Activated CD4-positive, alpha-beta T cell treated with anti-CD3 and anti-CD28 coated beads, Interleukin-2, amount 50 U/mL, for 48 hours (primary cell): ENCODE measurements at regions not wholly inside any gene's neighbourhood (a gene's known extent, or its start where the extent isn't known, plus 50 kb on each side); places are given as distances from the start of the nearest gene placed in this dataset.
"Not testable (repeated sequence)": the region's sequence is repeated elsewhere in the genome, so short reads cannot be mapped to it uniquely, and the experiment has no call there.

Source experiments
- DNase-seq, 2 experiments: peaks; one replicate each; pipeline ENCODE4 v3.0.0-alpha.2; 2020

DNA sequence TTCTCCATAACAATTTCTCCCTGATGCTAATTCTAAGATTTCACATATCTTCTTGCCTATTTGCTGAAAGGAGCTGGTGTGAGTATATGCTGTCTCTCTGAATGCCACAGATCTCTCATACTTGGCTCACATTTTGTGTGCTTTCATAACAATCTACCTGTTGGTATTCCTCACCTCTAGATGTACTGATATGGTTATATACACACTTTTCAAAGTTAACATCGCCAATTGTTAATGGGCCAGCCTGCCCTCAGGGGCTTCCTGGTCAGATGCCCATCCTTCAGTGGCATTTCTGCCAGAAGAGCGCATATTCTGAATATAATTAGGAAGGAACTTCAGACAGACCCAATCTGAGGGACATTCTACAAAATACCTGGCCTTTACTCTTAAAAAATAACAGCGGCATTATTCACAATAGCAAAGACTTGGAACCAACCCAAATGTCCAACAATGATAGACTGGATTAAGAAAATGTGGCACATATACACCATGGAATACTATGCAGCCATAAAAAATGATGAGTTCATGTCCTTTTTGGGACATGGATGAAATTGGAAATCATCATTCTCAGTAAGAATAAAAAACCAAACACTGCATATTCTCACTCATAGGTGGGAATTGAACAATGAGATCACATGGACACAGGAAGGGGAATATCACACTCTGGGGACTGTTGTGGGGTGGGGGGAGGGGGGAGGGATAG, 123.9 kb upstream of the FAT1 start:
- not testable (repeated sequence) for DNase-seq

DNA sequence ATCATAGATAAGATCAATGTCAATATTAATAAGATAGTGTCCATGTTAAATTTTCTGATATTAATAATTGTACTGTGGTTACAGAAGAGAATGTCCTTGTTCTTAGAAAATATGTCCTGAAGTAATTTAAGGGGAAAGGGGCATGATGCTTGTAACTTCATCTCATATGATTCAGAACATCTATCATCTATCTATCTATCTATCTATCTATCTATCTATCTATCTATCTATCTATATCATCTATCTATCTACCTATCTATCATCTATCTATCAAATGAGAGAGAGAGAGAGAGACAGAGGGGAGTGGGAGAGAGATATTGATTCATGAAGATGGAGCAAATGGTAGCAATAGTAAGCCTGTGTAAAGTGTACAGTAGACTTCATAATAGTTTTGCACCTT, 124.8 kb upstream of the FAT1 start:
- DNase-seq, result no peak

DNA sequence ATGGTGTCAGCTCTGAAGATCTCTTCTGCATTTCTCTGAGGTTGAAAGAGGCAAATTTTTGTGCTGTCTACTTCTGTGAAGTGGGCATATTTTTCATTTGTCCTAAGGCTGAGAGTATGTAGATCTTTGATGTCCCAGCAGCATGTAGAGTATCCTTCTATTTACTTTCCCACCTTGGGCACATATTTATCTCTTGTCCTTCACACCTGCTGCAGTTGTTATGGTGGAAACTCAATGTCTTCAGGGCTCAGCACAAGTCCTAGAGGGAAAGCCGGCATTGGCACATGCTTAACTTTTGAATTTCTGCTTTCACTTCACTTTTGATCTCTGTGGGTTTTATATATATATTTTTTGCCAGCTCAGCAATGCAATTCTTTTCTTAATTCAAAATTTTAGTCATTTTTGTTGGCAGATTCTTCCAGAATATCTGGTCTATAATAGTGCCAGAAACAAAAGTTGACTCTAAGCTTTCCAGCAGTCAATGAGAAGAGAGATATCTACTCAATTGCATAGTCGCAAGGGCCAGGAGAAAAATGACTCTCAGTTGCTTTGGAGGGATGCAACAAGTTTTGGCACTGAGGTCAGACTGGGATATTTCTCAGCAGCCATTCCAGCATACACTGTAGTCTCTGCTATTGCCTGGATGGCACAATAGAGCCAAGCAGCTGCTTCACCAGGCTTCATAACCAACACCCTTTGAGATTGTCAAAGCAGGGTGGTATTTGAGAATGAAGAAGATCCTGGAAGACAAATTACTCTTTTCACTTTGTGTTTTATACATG, 127.8 kb upstream of the FAT1 start:
- no peak for DNase-seq

DNA sequence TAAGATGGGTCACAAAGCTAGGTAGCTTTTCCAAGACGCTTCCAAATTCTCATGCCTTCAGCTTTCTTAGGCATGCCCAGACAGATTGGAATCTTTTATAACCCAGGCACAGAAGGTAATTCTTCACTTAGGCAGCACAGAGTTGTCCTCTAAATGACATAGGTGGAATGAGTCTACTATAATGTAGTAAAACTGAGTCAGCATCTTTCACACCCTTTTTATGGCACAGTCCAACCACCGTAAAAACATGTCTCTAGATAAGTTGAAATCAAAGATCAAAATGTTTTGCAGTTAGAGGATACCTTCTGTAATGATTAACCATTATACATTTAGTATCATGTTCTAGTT, 128.4 kb upstream of the FAT1 start:
- DNase-seq, result no peak

DNA sequence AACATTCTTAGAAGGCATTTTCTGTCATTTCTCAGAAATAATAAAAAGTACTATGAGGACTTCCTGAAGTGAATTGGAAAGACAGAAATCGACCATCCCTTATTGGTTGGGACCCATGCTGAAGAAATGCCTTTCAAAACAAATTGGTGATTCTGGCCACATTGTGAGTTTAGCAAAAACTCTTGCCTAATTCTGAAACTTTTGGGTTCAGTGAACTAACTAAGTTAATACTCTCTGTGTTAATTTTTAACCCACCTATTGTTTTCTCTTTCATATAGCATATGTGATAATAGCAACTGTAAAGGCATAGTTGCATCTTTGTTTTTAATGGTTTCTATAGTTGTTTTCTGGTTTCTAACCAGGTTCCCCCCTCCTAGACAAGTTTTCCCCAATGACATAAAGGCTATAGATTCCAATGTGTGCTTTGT, 129.3 kb upstream of the FAT1 start:
- no peak for DNase-seq

DNA sequence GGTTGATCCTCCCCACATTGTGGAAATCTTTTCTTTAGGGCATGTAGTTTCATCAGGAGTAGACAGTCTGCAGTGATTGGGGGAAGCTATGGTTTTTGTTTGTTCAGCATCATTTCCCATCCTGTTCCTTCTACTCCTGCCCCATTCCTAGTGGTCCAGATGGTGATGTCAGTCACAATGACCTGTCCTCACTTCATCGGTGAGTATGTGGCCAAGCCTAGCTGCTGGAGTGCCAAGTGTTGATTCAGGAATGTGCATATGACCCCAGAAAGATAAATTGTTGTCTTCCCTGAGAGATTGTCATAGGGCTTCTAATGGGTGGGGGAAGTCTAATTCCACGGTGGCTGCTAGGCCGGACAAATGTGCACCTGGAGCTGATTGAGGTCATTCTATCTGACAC, 130.6 kb upstream of the FAT1 start:
- DNase-seq, result no peak

DNA sequence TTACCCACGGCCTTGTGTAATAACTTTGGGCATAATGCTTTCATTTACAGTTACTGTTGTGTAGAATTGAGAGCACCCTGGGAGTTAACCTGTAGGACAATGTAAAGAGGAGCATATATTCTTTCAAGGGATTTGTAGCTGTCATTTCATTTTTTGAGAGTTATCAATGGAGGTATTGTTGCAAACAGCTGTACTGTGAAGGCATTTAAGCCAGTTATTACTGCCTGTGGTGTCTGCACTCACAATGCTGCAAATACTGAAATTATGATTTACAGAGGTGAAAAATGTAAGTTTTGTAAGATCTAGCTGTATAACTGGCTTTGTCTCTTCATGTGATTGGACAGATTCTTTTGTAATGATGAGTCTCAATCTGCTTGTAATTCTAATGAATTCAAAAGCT, 131.5 kb upstream of the FAT1 start:
- DNase-seq, result no peak

DNA sequence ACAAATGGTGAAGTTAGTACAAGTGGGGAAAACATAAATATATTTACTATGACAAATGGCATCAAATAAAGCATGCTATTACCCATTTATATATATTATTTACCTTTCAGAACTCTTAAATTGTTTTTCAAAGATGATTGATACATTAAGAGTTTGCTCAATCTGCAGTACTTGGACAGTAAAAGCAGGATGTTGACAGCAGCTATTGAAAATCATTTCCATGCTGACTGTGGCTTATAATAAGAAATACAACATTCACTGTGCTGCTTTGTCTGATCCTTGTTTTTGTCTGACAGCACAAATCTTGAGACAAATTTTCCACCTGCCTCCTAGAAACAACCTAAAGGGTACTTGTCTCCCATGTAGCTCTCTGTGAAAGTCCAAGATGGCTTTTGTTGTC, 134.1 kb upstream of the FAT1 start:
- DNase-seq, result no peak

DNA sequence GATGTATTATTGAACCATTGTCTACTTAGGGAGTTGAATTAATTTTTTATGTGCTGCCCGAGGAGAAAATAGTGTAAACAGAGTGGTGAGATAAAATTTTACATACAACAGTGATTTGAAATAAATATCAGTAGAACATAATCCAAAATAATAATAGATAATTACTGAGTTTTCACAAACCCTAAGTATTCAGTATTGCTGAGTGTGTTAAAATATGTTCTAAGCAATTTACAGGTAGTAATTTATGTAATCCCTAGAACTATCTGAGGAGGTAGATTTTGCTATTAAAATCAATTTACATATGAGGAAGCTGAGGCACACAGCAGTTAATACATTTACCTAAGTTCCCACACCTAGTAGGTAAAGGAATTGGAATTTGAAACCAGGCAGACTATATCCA, 134.7 kb upstream of the FAT1 start:
- no peak for DNase-seq

DNA sequence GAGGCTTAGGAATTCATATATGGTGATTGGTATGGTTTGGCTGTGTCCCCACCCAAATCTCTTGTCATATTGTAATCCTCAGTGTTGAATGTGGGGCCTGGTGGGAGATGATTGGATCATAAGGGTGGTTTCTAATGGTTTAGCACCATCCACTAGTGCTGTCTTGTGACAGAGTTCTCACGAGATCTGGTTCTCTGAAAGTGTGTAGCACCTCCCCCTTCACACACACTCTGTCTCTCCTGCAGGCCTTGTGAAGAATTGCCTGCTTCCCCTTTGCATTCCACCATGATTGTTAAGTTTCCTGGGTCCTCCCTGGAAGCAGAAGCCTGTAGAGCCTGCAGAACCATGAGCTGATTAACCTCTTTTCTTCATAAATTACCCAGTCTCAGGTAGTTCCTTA, 135.8 kb upstream of the FAT1 start:
- no peak for DNase-seq

DNA sequence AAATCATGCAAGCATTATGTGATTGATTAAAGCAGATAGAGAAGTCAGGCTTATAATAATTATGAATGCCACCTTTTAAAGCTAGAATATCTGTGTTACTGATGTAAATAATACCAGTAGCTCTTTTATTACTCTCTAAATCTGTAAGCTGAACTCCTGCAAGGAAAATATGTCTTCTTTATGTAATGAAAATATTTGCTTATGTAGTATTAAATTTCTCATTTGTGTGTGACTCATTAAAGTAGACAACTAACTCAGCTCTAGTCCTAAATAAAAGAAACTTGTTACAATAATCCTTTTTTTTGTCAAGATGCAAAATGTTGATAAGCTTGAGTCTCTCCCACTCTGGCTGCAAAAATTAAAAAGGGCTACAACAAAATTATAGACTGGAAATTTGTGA, 137.7 kb upstream of the FAT1 start:
- DNase-seq, result no peak

DNA sequence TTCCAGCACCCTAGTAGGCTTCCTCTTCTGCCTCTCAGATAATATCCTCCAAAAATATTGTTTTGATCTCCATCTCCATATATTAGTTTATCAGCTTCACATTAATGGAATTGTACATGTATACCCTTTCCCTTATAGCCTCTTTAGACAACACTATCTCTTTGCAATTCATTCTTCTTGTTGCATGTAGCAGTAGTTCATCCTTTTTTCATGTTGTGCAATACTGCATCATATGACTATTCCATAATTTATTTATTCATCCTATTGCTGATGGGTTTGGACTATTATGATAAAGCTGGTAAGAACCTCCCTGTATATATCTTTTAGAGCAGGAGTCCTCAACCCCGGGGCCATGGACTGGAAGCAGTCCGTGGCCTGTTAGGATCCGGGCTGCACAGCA, 148.2 kb upstream of the FAT1 start:
- no peak for DNase-seq

DNA sequence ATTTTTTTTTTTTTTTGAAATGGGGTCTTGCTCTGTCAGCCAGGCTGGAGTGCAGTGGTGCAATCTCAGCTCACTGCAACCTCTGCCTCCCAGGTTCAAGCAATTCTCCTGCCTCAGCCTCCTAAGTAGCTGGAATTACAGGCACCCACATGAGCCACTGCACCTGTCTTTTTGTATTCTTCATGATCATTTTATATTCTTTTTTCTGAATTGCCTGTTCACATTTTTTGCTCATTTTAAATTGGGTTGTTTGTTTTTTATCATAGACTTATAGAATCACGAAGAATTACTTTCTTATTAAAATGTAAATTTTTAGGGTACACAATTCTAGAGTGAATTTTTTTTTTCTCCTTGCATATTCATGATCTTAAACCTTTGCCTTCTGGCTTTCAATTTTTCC, 149.4 kb upstream of the FAT1 start:
- not testable (repeated sequence) for DNase-seq

DNA sequence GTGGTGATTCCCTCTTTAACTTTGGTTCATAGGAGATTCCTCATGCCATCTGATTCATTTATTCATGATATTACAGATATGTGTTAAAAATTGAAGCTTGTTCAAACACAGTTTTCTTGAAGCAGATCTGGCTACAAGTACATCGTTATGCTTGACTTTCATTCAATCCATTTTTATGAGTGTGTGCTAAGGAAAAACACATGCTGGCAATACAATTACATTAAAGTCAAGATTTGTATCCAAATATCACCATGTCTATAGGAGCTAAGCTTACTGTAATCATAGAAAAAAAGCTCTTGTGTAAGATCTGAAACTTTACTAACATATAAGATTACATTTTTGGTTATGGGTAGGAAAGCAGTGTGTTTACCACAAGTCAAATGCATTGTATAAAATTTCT, 151.8 kb upstream of the FAT1 start:
- DNase-seq, result no peak

DNA sequence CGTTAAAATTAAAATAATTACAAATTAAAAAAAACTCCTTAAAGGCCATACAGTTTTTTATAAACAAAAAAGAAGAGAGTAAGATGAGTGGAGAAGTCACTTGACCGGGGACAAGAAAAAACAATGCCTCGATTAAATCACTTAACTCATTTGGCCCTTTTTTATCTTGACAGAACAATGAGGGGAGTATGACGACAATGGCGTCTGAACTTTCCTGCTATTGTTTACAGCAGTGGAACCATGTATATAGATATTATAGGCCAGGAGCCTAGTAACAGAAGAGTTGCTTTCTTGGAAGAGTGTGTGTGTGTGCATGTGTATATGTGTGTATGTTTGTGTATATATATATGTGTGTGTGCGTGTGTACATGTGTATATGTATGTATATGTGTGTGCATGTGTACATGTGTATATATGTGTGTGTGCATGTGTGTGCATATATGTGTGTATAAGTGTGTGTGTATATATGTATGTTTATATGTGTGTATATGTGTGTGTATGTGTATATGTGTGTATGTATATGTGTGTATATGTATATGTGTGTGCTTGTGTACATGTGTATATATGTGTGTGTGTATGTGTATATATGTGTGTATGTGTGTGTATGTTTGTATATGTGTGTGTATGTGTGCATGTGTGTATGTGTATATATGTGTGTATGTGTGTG, 153.4 kb upstream of the FAT1 start:
- no peak for DNase-seq

DNA sequence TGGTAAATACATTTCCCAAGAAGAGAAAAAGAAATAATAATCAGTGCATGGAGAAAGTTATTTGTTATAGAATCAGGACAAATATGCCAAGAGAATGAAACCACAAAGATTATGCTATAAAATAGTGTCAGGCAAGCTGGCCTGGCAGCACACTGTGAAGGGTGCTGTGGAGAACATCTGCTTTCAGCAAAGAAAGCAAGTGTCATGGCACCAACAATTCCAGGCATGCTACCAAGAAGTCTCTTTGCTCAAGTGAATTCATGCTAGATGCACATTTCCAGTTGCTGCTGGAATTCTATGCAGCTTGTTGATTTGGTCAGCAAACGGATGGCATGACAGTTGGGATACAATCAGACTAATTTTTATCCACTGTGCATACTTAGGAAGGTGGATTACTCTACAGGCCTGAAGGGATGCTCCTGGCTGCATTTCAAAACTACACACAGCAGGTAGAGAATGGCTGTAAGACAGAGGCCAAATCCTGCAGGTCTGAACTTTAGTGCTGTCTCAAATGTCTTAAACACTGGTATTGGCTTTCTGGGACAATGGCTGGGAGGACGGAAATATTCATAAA, 154.6 kb upstream of the FAT1 start:
- no peak for DNase-seq

DNA sequence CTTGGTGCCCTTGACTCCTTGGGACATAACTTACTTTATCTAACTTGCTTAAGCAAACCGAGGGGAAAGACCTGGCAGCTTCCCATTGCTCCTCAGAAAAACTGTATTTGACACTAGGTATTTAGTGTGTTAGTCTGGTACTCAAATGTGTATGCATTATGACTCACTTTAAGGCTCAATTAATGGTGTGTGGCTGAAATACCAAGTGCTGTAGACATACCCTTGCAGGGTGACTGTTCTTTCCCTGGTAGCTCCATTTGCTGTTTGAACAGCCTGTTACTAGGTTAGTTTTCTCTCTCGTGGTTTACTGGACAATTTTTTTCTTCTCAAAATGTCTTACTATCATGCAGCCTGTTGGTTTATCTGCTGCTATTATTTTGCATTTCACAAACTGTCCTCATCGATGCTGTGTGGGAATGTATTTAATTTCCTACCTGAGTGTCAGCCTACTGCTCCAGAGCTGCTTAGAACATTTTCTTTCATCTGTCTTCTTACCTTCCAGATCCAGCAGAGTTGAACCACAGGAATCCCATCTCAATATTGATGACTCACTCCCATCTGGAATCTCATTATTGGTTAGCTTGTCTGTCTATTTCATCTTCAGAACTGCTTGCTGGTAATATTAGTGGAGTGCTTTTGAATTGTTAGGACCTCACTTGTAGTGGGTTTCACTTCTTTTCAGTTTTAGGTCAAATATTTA, 158.0 kb upstream of the FAT1 start:
- no peak for DNase-seq

DNA sequence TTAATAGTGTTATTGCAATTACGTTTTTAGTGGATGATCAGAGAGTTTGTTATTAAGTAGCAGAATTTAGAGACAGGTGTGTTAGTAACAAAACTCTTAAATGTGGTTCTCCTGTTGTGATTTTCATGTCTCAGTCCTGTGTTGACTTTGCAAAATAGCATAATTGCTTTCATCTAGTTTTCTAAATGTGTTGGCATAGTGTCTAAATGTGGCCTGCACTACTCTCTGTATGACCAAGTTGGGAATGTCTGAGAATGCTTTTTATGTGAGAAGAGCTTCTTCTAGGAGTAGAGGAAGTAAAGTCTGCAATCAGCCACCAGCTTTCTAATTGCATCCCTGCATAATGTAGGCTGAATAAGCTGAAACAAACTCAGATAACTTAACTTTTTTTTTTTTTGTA, 158.6 kb upstream of the FAT1 start:
- DNase-seq, result no peak

DNA sequence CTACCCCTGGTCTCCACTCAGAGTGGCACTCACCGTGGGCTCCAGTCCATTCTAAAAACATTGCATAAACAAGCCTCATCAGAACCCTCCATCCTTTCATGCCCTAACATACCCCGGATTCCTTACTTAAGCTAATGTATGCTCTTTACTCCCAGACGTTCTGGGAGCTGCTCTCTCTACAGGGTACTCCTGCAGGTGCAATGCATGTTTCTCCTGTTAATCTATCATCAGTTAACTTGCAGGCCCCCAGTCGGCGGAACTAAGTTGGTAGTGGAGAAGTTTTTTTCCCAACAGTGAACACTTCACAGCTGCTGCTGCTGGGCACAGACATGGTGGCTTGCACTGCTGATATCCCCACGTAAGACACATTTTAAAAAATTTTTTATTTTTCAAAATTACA, 161.6 kb upstream of the FAT1 start:
- no peak for DNase-seq

DNA sequence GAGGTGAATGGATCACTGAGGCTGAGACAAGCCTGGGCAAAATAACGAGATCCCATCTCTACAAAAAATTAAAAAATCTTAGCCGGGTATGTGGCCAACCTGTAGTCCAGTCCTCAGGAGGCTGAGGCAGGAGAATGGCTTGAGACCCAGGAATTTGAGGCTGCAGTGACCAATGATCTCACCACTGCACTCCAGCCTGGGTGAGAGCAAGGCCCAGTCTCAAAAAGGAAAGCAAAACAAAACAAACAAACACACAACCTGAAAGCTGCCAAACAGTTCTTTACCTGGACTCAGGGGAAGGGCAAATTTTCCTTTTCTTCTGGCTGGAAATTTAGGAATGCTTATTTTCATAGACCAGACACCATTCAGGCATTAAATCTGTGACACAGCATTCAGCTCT, 163.1 kb upstream of the FAT1 start:
- DNase-seq, result no peak

DNA sequence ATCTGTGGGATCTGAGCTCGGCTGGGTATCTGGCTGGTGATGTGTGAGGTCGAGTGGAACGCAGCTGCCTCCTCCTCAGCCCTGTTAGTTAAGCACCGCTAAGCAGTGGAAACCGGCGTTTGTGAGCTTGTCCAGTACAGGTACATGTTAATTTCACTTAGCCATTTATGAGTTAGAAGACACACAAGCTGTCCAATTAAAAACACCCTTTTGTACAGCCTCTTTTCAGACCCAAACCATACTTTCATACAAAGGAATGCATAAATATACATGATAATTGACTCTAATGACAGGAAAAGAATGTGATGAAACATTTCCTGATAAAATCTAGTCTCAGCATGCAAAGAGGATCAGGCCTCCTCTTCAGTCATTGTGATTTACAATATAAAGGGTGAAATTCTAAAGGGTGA, 163.6 kb upstream of the FAT1 start:
- DNase-seq, result no peak

DNA sequence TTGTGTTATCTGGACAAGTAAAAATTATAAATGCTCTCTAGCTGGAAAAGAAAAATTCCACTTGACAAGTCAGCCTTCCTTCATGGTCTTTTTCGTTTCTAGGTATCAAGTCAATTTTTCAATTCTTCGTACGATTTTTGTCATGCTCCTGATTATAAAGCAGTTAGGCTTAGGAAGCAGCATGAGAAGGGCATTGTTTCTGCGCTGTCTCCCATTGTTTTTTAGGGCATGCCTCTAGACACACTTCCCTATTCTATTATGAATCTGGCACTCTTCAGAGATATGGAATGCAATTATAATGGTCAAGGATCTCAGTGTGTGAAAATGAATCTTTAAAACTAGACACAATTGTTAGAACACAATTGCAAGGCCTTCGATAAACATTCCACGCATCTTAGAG, 164.1 kb upstream of the FAT1 start:
- DNase-seq, result no peak

DNA sequence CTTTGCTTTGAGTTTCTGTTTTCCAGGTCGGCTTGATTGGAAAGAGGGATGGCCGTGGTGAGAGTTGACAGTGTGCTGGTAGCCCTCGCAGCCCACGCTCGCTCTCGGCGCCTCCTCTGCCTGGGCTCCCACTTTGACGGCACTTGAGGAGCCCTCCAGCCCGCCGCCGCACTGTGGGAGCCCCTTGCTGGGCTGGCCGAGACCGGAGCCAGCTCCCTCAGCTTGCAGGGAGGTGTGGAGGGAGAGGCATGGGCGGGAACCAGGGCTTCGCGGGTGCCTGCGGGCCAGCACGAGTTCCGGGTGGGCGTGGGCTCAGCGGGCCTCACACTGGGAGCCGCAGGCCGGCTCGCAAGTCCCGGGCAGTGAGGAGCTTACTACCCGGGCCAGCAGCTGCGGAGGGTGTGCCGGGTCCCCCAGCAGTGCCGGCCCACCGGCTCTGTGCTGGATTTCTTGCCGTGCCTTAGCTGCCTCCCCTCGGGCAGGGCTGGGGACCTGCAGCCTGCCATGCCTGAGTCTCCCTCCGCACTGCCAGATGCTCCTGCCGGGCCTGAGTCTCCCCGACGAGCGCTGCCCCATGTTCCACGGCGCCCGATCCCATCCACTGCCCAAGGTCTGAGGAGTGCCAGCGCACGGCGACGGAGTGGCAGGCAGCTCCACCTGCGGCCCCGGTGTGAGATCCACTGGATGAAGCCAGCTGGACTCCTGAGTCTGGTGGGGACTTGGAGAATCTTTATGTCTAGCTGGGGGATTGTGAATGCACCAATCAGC, 166.4 kb upstream of the FAT1 start:
- no peak for DNase-seq
